Amniotic stem cell (primary cell): ENCODE measurements at regions not wholly inside any gene's neighbourhood (a gene's known extent, or its start where the extent isn't known, plus 50 kb on each side); places are given as distances from the start of the nearest gene placed in this dataset.
"Not testable (repeated sequence)": the region's sequence is repeated elsewhere in the genome, so short reads cannot be mapped to it uniquely, and the experiment has no call there.

ENCODE experiments used
- DNase-seq: peaks from one replicate; lab custom pipeline; 2025; lab: John Stamatoyannopoulos, UW

GRCh38 chr3:34876997-34877396 lies 762.3 kb upstream of the ARPP21 start:
- DNase-seq: no peak

GRCh38 chr3:34878488-34878887 lies 760.8 kb upstream of the ARPP21 start:
- DNase-seq: no peak

GRCh38 chr3:34881026-34881425 lies 758.3 kb upstream of the ARPP21 start:
- no peak for DNase-seq

GRCh38 chr3:34882764-34883163 lies 756.6 kb upstream of the ARPP21 start:
- no peak for DNase-seq

GRCh38 chr3:34884007-34884406 lies 755.3 kb upstream of the ARPP21 start:
- no peak for DNase-seq

- DNase-seq: no peak
Observed at GRCh38 chr3:34886443-34886842, 752.9 kb upstream of the ARPP21 start.

- DNase-seq: no peak
Observed at GRCh38 chr3:34889641-34890040, 749.7 kb upstream of the ARPP21 start.

- no peak for DNase-seq
Observed at GRCh38 chr3:34890247-34890646, 749.1 kb upstream of the ARPP21 start.

- no peak for DNase-seq
Observed at GRCh38 chr3:34891941-34892340, 747.4 kb upstream of the ARPP21 start.

- DNase-seq: no peak
Observed at GRCh38 chr3:34895841-34896240, 743.5 kb upstream of the ARPP21 start.

GRCh38 chr3:34909679-34910078 lies 729.6 kb upstream of the ARPP21 start:
- not testable (repeated sequence) for DNase-seq

GRCh38 chr3:34919025-34919424 lies 720.3 kb upstream of the ARPP21 start:
- DNase-seq: no peak

GRCh38 chr3:34920806-34921205 lies 718.5 kb upstream of the ARPP21 start:
- no peak for DNase-seq

GRCh38 chr3:34924961-34925360 lies 714.4 kb upstream of the ARPP21 start:
- DNase-seq: no peak

- DNase-seq: no peak
Observed at GRCh38 chr3:34925851-34926250, 713.5 kb upstream of the ARPP21 start.

- DNase-seq: no peak
Observed at GRCh38 chr3:34929036-34929435, 710.3 kb upstream of the ARPP21 start.

GRCh38 chr3:34934660-34935059 lies 704.7 kb upstream of the ARPP21 start:
- no peak for DNase-seq

GRCh38 chr3:34938784-34939183 lies 700.5 kb upstream of the ARPP21 start:
- DNase-seq: no peak

- no peak for DNase-seq
Observed at GRCh38 chr3:34942256-34942655, 697.1 kb upstream of the ARPP21 start.

- DNase-seq: peak; percentile 78
Observed at GRCh38 chr3:34947834-34948233, 691.5 kb upstream of the ARPP21 start.

- DNase-seq: no peak
Observed at GRCh38 chr3:34948517-34948916, 690.8 kb upstream of the ARPP21 start.

- DNase-seq: no peak
Observed at GRCh38 chr3:34955680-34956079, 683.6 kb upstream of the ARPP21 start.

- no peak for DNase-seq
Observed at GRCh38 chr3:34956511-34956910, 682.8 kb upstream of the ARPP21 start.

- DNase-seq: peak; percentile 44
Observed at GRCh38 chr3:34957677-34958076, 681.6 kb upstream of the ARPP21 start.

- no peak for DNase-seq
Observed at GRCh38 chr3:34969513-34969912, 669.8 kb upstream of the ARPP21 start.
